ENCODE measurements at regions not wholly inside any gene's neighbourhood (a gene's known extent, or its start where the extent isn't known, plus 50 kb on each side); places are given as distances from the start of the nearest gene placed in this dataset.

- TF ChIP-seq POLR2A (IDR thresholded peaks at IDR 0.05; ENCODE audit: low read depth, low read length): no peak
- no peak for TF ChIP-seq POLR2AphosphoS5 (IDR thresholded peaks at IDR 0.05; ENCODE audit: low read depth, low read length)
These were observed 230.5 kb upstream of the KITLG start for GRCh38 chr12:88810806-88811205.

Measured in GM12892 (cell line).